GM10266 (cell line): ENCODE measurements at regions not wholly inside any gene's neighbourhood (a gene's known extent, or its start where the extent isn't known, plus 50 kb on each side); places are given as distances from the start of the nearest gene placed in this dataset.

Source experiments
- DNase-seq: peaks from one replicate; pipeline ENCODE4 v3.0.0; 2012; ENCODE audit errors: extremely low spot score
- TF ChIP-seq, protein P1 (sequence below): IDR thresholded peaks from 2 replicates; pipeline ENCODE4 v1.5.1; 2012; ENCODE audit warnings: mild to moderate bottlenecking, low read depth; ENCODE audit not compliant: control insufficient read depth, insufficient read depth; ENCODE audit errors: missing control alignments

DNA sequence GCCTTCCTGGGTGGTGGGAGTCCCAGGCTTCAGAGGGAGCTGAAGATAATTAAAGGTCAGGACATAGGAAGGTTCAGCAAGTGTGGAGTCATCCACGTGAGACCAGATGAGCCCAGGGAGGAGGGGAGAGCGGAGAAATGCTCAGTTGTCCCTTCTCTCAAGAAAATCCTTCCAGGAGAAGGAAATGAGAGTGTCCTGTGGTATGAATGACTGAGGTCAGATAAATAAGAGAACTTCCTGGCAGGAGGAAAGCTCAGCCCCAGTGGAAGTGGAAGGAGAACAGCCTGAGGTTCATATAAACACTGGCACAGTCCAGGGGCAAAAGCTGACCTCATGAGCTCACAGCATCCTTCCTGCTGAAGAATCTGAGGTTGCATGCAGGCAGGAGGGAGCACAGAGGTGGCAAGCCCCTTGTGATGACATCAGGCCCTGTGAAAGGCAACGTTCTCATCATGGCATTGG lies 97.6 kb downstream of the NAV1 start:
- TF ChIP-seq, protein P1, sequence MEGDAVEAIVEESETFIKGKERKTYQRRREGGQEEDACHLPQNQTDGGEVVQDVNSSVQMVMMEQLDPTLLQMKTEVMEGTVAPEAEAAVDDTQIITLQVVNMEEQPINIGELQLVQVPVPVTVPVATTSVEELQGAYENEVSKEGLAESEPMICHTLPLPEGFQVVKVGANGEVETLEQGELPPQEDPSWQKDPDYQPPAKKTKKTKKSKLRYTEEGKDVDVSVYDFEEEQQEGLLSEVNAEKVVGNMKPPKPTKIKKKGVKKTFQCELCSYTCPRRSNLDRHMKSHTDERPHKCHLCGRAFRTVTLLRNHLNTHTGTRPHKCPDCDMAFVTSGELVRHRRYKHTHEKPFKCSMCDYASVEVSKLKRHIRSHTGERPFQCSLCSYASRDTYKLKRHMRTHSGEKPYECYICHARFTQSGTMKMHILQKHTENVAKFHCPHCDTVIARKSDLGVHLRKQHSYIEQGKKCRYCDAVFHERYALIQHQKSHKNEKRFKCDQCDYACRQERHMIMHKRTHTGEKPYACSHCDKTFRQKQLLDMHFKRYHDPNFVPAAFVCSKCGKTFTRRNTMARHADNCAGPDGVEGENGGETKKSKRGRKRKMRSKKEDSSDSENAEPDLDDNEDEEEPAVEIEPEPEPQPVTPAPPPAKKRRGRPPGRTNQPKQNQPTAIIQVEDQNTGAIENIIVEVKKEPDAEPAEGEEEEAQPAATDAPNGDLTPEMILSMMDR = no peak
- no peak for DNase-seq

DNA sequence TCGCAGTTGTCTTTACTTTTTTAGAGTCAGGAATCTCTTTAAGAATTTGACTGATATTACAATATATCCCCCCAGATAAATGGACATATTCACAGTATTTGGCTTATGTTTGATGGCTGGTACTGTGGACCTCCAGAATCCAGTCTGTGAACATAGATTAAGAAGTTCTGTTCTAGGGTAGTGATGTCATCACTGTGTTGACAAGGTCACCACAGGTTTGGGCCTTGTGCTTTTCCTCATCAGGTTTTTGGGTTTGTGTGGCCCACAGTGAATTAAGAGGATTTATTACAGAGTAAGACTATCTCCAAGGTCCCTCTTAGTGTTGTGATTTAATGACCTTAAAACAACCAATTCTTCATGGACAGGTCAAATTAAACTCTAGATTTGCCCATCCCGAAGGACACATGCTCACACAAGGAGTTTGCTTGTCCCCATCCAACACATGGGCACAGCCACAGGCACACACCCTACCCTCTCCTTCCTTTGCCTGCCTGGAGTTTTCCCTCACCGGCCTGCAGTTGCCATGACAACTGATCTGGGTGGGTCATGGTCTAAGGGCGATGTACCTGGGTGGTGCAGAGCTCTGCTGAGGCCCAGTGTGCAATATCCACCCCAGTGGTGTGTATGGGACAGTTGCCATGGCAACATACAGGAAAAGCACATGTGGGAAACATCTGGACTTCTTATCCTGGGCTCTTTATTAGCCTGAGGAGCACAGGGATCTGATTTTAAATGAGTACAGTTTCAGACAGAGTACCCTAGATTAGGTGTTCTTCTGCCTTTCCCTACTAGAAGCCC lies 98.6 kb downstream of the NAV1 start:
- TF ChIP-seq, protein P1 = no peak

DNA sequence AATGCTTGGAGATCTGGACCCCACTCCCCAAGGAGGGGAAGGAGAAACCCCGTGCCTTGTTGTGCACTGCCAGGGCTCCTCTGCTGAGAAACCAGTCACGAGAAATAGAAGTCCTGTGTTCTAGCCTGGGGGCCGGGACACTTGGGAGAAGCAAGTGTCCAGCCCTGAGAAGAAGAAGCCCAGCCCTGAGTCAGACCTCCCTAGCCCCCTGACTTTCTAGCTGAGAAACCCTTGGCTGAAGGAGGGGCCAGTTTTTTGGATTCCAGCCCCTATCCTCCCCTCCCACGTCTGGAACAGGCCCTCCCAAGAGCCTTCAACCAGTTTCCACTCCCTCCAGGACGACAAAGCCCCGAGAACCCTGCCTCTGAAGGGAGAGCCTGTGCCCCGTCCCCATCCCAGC lies 100.5 kb downstream of the NAV1 start:
- no peak for DNase-seq
- TF ChIP-seq, protein P1 = no peak

More for the DNA sequence above, 98.6 kb downstream of the NAV1 start:
- no peak for DNase-seq

DNA sequence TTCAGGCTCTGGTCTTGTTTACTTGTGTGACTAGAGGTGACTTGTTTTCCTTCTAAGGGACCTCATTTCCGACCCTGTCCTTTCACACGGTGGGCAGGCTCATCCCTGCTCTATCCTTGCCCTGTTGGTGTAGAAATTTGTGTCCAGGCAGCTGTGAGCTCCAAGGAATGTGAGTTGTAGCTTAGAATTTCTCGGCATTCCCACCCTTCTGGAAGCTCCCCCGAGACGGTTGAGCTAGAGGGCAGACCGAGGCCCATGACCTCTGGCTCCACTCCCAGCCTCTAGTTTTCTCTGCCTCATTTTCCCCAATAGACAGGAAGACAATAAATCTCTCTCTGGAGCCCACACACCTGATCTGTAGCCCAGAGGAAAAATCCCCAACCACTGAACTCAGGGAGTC lies 100.9 kb downstream of the NAV1 start:
- TF ChIP-seq, protein P1 = no peak

DNA sequence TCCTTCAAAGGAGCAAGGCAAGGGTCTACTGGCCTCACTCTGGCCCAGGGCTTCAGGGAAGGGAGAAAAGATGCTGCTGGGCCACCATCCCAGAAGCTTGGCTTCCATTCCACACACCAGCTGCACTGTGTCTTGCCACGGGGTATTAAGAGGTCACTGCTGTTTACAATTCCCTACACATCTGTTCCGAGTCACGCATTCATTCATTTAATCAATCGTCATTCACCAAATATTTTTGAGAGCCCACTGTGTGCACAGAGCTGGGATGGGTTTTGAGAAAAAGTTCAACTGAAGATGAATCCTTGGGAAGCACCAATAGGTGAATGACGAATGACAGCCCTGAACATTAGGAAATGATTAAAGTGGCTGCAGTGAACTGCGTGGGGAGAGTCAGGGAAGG lies 101.7 kb downstream of the NAV1 start:
- TF ChIP-seq, protein P1 = no peak
- DNase-seq = no peak

More for the DNA sequence above, 100.9 kb downstream of the NAV1 start:
- DNase-seq = no peak

DNA sequence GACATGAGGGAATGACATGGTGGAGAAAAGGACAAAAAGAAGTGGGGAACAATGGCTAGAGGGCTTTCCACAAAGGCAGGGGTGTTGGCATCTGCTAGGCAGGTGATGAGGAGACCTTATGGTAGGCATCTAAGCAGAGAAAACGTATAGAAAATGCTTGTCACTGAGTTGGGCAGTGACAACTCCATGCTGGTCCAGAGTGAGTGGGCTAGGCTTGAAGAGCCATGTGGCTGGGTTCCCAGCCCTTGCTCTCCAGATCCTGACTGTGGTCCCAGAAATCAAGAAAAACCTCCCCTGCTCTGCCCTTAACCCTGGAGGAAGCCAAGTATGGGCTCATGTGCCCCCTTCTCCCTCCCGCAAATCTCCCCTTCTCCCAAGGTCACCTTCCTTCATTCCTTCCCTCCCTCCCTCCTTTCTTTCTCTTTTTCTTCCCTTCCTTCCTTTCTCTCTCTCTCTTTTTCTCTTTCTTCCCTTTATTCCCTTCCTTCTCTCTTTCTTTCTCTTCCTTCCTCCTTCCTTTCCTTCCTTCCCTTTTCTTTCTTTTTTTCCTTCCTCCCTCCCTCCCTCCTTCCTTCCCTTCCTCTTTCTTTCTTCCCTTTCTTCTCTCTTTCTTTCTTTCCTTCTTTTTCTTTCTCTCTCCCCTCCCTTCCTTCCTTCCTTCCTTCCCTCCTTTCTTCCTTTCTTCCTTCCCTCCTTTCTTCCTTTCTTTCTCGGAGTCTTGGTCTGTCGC lies 102.8 kb downstream of the NAV1 start:
- TF ChIP-seq, protein P1 = no peak

DNA sequence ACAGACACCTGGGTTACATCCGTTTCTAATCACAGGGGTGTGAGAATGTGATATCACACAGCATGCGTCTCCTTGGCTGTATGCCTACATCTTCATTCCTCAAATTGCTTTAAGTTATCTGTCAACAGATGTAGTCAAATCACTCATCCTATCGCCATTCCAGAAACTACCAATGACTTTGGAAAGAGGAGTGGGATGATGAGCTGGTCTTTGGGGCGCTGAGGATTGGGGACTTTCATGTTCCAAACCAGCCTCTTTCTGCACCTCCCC lies 104.8 kb downstream of the NAV1 start:
- no peak for DNase-seq
- TF ChIP-seq, protein P1 = no peak

More for the DNA sequence above, 102.8 kb downstream of the NAV1 start:
- DNase-seq = no peak
